ENCODE measurements at regions not wholly inside any gene's neighbourhood (a gene's known extent, or its start where the extent isn't known, plus 50 kb on each side); places are given as distances from the start of the nearest gene placed in this dataset.

GRCh38 chr6:95489185-95489863 is 88.0 kb upstream of the MANEA start:
- no peak for TF ChIP-seq CTCF (IDR thresholded peaks at IDR 0.05; ENCODE audit: control insufficient read depth, extremely low read depth, insufficient read depth)
- DNase-seq (ENCODE audit: low read depth), result no peak

GRCh38 chr6:95496769-95497426 is 80.4 kb upstream of the MANEA start:
- TF ChIP-seq CTCF (IDR thresholded peaks at IDR 0.05; ENCODE audit: control insufficient read depth, extremely low read depth, insufficient read depth), result no peak
- no peak overlapping the region for H3K4me3 ChIP-seq (ENCODE audit: low read depth, low read length)
- DNase-seq (ENCODE audit: low read depth), result no peak

More at GRCh38 chr6:95489185-95489863, 88.0 kb upstream of the MANEA start:
- H3K4me3 ChIP-seq (ENCODE audit: low read depth, low read length), result no peak overlapping the region

GRCh38 chr6:95501032-95501904 is 76.1 kb upstream of the MANEA start:
- no peak overlapping the region for H3K4me3 ChIP-seq (ENCODE audit: low read depth, low read length)
- TF ChIP-seq CTCF (IDR thresholded peaks at IDR 0.05; ENCODE audit: control insufficient read depth, extremely low read depth, insufficient read depth), result no peak
- no peak for DNase-seq (ENCODE audit: low read depth)

- no peak for TF ChIP-seq CTCF (IDR thresholded peaks at IDR 0.05; ENCODE audit: control insufficient read depth, extremely low read depth, insufficient read depth)
- DNase-seq (ENCODE audit: low read depth), result no peak
- no peak overlapping the region for H3K4me3 ChIP-seq (ENCODE audit: low read depth, low read length)
Measured at GRCh38 chr6:95503568-95503967, 73.8 kb upstream of the MANEA start.

- no peak for TF ChIP-seq CTCF (IDR thresholded peaks at IDR 0.05; ENCODE audit: control insufficient read depth, extremely low read depth, insufficient read depth)
- no peak overlapping the region for H3K4me3 ChIP-seq (ENCODE audit: low read depth, low read length)
Measured at GRCh38 chr6:95511404-95511803, 65.9 kb upstream of the MANEA start.

GRCh38 chr6:95515975-95516374 is 61.4 kb upstream of the MANEA start:
- TF ChIP-seq CTCF (IDR thresholded peaks at IDR 0.05; ENCODE audit: control insufficient read depth, extremely low read depth, insufficient read depth), result no peak
- no peak for DNase-seq (ENCODE audit: low read depth)

More at GRCh38 chr6:95511404-95511803, 65.9 kb upstream of the MANEA start:
- DNase-seq (ENCODE audit: low read depth), result no peak

More at GRCh38 chr6:95515975-95516374, 61.4 kb upstream of the MANEA start:
- H3K4me3 ChIP-seq (ENCODE audit: low read depth, low read length), result no peak overlapping the region

All from LNCaP clone FGC (cell line).